ENCODE measurements at regions not wholly inside any gene's neighbourhood (a gene's known extent, or its start where the extent isn't known, plus 50 kb on each side); places are given as distances from the start of the nearest gene placed in this dataset.

GRCh38 chr2:234357666-234358065 lies 139.2 kb downstream of the ARL4C start (continued):
- TF ChIP-seq, protein P1, sequence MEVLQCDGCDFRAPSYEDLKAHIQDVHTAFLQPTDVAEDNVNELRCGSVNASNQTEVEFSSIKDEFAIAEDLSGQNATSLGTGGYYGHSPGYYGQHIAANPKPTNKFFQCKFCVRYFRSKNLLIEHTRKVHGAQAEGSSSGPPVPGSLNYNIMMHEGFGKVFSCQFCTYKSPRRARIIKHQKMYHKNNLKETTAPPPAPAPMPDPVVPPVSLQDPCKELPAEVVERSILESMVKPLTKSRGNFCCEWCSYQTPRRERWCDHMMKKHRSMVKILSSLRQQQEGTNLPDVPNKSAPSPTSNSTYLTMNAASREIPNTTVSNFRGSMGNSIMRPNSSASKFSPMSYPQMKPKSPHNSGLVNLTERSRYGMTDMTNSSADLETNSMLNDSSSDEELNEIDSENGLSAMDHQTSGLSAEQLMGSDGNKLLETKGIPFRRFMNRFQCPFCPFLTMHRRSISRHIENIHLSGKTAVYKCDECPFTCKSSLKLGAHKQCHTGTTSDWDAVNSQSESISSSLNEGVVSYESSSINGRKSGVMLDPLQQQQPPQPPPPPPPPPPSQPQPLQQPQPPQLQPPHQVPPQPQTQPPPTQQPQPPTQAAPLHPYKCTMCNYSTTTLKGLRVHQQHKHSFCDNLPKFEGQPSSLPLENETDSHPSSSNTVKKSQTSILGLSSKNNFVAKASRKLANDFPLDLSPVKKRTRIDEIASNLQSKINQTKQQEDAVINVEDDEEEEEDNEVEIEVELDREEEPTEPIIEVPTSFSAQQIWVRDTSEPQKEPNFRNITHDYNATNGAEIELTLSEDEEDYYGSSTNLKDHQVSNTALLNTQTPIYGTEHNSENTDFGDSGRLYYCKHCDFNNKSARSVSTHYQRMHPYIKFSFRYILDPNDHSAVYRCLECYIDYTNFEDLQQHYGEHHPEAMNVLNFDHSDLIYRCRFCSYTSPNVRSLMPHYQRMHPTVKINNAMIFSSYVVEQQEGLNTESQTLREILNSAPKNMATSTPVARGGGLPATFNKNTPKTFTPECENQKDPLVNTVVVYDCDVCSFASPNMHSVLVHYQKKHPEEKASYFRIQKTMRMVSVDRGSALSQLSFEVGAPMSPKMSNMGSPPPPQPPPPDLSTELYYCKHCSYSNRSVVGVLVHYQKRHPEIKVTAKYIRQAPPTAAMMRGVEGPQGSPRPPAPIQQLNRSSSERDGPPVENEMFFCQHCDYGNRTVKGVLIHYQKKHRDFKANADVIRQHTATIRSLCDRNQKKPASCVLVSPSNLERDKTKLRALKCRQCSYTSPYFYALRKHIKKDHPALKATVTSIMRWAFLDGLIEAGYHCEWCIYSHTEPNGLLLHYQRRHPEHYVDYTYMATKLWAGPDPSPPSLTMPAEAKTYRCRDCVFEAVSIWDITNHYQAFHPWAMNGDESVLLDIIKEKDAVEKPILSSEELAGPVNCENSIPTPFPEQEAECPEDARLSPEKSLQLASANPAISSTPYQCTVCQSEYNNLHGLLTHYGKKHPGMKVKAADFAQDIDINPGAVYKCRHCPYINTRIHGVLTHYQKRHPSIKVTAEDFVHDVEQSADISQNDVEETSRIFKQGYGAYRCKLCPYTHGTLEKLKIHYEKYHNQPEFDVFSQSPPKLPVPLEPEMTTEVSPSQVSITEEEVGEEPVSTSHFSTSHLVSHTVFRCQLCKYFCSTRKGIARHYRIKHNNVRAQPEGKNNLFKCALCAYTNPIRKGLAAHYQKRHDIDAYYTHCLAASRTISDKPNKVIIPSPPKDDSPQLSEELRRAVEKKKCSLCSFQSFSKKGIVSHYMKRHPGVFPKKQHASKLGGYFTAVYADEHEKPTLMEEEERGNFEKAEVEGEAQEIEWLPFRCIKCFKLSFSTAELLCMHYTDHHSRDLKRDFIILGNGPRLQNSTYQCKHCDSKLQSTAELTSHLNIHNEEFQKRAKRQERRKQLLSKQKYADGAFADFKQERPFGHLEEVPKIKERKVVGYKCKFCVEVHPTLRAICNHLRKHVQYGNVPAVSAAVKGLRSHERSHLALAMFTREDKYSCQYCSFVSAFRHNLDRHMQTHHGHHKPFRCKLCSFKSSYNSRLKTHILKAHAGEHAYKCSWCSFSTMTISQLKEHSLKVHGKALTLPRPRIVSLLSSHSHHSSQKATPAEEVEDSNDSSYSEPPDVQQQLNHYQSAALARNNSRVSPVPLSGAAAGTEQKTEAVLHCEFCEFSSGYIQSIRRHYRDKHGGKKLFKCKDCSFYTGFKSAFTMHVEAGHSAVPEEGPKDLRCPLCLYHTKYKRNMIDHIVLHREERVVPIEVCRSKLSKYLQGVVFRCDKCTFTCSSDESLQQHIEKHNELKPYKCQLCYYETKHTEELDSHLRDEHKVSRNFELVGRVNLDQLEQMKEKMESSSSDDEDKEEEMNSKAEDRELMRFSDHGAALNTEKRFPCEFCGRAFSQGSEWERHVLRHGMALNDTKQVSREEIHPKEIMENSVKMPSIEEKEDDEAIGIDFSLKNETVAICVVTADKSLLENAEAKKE (CRISPR knock-in tag; IDR thresholded peaks at IDR 0.05), result no peak
- no peak for TF ChIP-seq REST (IDR thresholded peaks at IDR 0.05; ENCODE audit: unreplicated experiment)
- TF ChIP-seq JUNB (IDR thresholded peaks at IDR 0.05; ENCODE audit: unreplicated experiment), result no peak
- no peak for TF ChIP-seq EZH2phosphoT487 (IDR thresholded peaks at IDR 0.05; ENCODE audit: unreplicated experiment)

GRCh38 chr2:234355808-234356365 lies 141.0 kb downstream of the ARL4C start:
- DNase-seq (ENCODE audit: low spot score), result no peak
- Histone ChIP-seq H3K27ac (ENCODE audit: low read depth) (no peak overlapping the region), H3K9me2 (ENCODE audit: insufficient read depth) (no peaks in the 10 kb centered on the region), H3K4me1 (ENCODE audit: insufficient read depth) (0 out of 2 replicates have a peak, but pooled peaks cover 6% of the 10 kb centered on the region), H4K20me1 (replicated peaks; ENCODE audit: insufficient read depth) (no peaks in the 10 kb centered on the region), H3K4me3 (no peak overlapping the region), H3K36me3 (ENCODE audit: insufficient read depth) (0 out of 2 replicates have a peak, but pooled peaks cover 4% of the 10 kb centered on the region), H2AFZ (no peak overlapping the region), H3K4me2 (no peak overlapping the region), H3F3A (replicated peaks; ENCODE audit: low read depth) (no peaks in the 10 kb centered on the region), H3K27me3 (ENCODE audit: insufficient read depth) (no peaks in the 10 kb centered on the region), H3K79me2 (replicated peaks; ENCODE audit: insufficient read depth) (no peaks in the 10 kb centered on the region)
- Mint-ChIP-seq H3K4me3 (no peak overlapping the region), H3K27ac (no peak overlapping the region), H3K27me3 (ENCODE audit: insufficient read depth, low read depth, poor library complexity) (peaks cover 2% of the 10 kb centered on the region), H3K4me1 (peaks cover 15% of the 10 kb centered on the region; the same call in 2 of the 3 replicates), H3K36me3 (ENCODE audit: low read depth) (no peaks in the 10 kb centered on the region), H3K9me3 (peaks cover 16% of the 10 kb centered on the region)
- ATAC-seq, result no peak
- TF ChIP-seq CTCF (conservative IDR thresholded peaks at IDR 0.05; ENCODE audit: low read depth in 2 of 2) (no peak), REST (IDR thresholded peaks at IDR 0.05; ENCODE audit: unreplicated experiment) (no peak), EZH2phosphoT487 (IDR thresholded peaks at IDR 0.05; ENCODE audit: unreplicated experiment) (no peak), NANOG (IDR thresholded peaks at IDR 0.05; ENCODE audit: borderline replicate concordance) (no peak)
- TF ChIP-seq, protein P2, sequence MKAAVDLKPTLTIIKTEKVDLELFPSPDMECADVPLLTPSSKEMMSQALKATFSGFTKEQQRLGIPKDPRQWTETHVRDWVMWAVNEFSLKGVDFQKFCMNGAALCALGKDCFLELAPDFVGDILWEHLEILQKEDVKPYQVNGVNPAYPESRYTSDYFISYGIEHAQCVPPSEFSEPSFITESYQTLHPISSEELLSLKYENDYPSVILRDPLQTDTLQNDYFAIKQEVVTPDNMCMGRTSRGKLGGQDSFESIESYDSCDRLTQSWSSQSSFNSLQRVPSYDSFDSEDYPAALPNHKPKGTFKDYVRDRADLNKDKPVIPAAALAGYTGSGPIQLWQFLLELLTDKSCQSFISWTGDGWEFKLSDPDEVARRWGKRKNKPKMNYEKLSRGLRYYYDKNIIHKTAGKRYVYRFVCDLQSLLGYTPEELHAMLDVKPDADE (IDR thresholded peaks at IDR 0.05), result no peak
